B cell (primary cell): ENCODE measurements at regions not wholly inside any gene's neighbourhood (a gene's known extent, or its start where the extent isn't known, plus 50 kb on each side); places are given as distances from the start of the nearest gene placed in this dataset.

Experiments
- CTCF ChIP-seq: fragments of 200-600 bp; IDR thresholded peaks from one replicate; pipeline ENCODE4 v1.8.0; 2022; ENCODE audit warnings: antibody characterized with exemption, mild to moderate bottlenecking
- EZH2 ChIP-seq: IDR thresholded peaks from 2 replicates; pipeline ENCODE4 v1.6.1; 2012; ENCODE audit warnings: borderline replicate concordance, low read depth, mild to moderate bottlenecking, moderate library complexity, low read length; ENCODE audit not compliant: insufficient read depth, poor library complexity, severe bottlenecking

- TF ChIP-seq CTCF (no peak), EZH2 (no peak)
Observed at GRCh38 chr19:31957711-31958110, 387.7 kb upstream of the ZNF507 start.
